Kidney (tissue), 13 donors: ENCODE measurements at regions not wholly inside any gene's neighbourhood (a gene's known extent, or its start where the extent isn't known, plus 50 kb on each side); places are given as distances from the start of the nearest gene placed in this dataset.

ENCODE experiments used
- DNase-seq, 5 donors: peaks; one replicate each; pipeline ENCODE4 v3.0.0-alpha.2; 2013 to 2020
- FAIRE-seq: peaks from 2 replicates; lab custom pipeline; 2012; peaks lifted over from hg19 to GRCh38; lab: Jason Lieb, UNC
- H3K27ac ChIP-seq, 2 donors: one replicate each; pipeline ENCODE4 v1.7.0; 2013; ENCODE audit warnings: low read depth in 2 of 2, low read length in 2 of 2, inconsistent platforms in 1 of 2
- H3K27me3 ChIP-seq: one replicate; pipeline ENCODE4 v1.7.1; 2013; ENCODE audit warnings: low read length, inconsistent platforms; ENCODE audit not compliant: control insufficient read depth, insufficient read depth
- H3K36me3 ChIP-seq, 3 donors: one replicate each; pipeline versions ENCODE4 v1.7.0 to v1.7.1; 2013; ENCODE audit warnings: low read length in 3 of 3, control low read depth in 1 of 3, inconsistent platforms in 1 of 3; ENCODE audit not compliant: insufficient read depth in 3 of 3, control insufficient read depth in 2 of 3
- H3K4me1 ChIP-seq, 3 donors: one replicate each; pipeline versions ENCODE4 v1.7.0 to v1.7.1; 2013; ENCODE audit warnings: low read length in 3 of 3, inconsistent platforms in 1 of 3, low read depth in 1 of 3; ENCODE audit not compliant: control insufficient read depth in 2 of 3, insufficient read depth in 2 of 3
- H3K4me3 ChIP-seq, 3 donors: one replicate each; pipeline versions ENCODE4 v1.7.0 to v1.8.1; 2013; ENCODE audit warnings: low read length in 3 of 3, control low read depth in 1 of 3, inconsistent platforms in 1 of 3
- H3K9ac ChIP-seq, 3 donors: one replicate each; pipeline versions ENCODE4 v1.7.0 to v1.7.1; 2013; ENCODE audit warnings: low read length in 3 of 3, control low read depth in 1 of 3, inconsistent platforms in 1 of 3
- H3K9me3 ChIP-seq, 3 donors: one replicate each; pipeline versions ENCODE4 v1.7.0 to v1.7.1; 2013; ENCODE audit warnings: low read length in 3 of 3, control low read depth in 1 of 3, inconsistent platforms in 1 of 3; ENCODE audit not compliant: control insufficient read depth in 2 of 3, insufficient read depth in 1 of 3
- CTCF ChIP-seq: IDR thresholded peaks from 3 replicates; pipeline ENCODE4 v1.5.1; 2012; ENCODE audit warnings: mild to moderate bottlenecking, moderate library complexity, borderline replicate concordance; ENCODE audit not compliant: insufficient read depth; ENCODE audit errors: extremely low read depth
- intact Hi-C: fragments of 100-400 bp; cut with DNase I; formaldehyde crosslinking; loops from one replicate; pipeline ENCODE4 v1.11.1; 2022
- donor health status: control.
- donor health status: control.
- donor health status: control.
- donor health status: control.
- donor health status: control.
- donor health status: DM: yes; HTN: yes; CAD: no.
- donor health status: Normal renal cell carcinoma (clear cell type).

- H3K4me1 ChIP-seq = peaks cover 0 to 6% (median 6%) of the 10 kb centered on the region in 3 donors
- H3K9me3 ChIP-seq = no peaks in the 10 kb centered on the region
- DNase-seq (no peak), FAIRE-seq (no peak)
- no peak overlapping the region for H3K4me3 ChIP-seq
- no peak overlapping the region for H3K27ac ChIP-seq
- no peaks in the 10 kb centered on the region for H3K27me3 ChIP-seq
- no peaks in the 10 kb centered on the region for H3K36me3 ChIP-seq
- TF ChIP-seq CTCF = no peak
- intact Hi-C loops = no loop called here
- no peak overlapping the region for H3K9ac ChIP-seq
These were observed 100.8 kb downstream of the SIK1 start for GRCh38 chr21:43325968-43326715.

DNA sequence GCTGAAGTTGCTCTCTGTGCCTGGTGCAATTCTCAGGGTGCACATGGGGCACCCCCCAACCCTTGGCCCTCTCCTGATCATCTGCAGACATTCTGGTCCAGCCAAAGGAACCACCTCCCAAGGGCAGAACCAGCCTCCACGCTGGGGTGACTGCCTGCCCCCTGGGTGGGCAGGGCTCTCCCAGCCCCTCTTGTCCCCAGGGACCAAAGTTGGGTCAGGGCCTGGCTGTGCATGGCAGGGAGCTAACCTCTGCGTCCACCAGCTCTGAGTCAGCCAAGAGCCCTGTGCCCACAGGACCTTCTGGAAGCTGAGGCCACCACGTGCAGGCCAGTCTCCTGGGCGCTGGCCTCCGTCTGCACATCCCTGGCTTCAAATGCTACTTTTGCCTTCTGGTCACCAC lies 101.9 kb downstream of the SIK1 start:
- intact Hi-C loops = no loop called here
- FAIRE-seq (no peak), DNase-seq (no peak)
- H3K9me3 ChIP-seq = no peaks in the 10 kb centered on the region
- H3K36me3 ChIP-seq = no peaks in the 10 kb centered on the region
- H3K9ac ChIP-seq = no peak overlapping the region
- H3K4me1 ChIP-seq = peaks cover 0 to 12% (median 6%) of the 10 kb centered on the region in 3 donors
- no peaks in the 10 kb centered on the region for H3K27me3 ChIP-seq
- H3K4me3 ChIP-seq = no peak overlapping the region
- H3K27ac ChIP-seq = no peak overlapping the region
- TF ChIP-seq CTCF = no peak

- no peak for TF ChIP-seq CTCF
- FAIRE-seq = no peak
- H3K27ac ChIP-seq = no peak overlapping the region
- no peaks in the 10 kb centered on the region for H3K36me3 ChIP-seq
- no peak overlapping the region for H3K9ac ChIP-seq
- DNase-seq = no peak
- peaks cover 0 to 12% (median 6%) of the 10 kb centered on the region in 3 donors for H3K4me1 ChIP-seq
- no peaks in the 10 kb centered on the region for H3K9me3 ChIP-seq
- no peaks in the 10 kb centered on the region for H3K27me3 ChIP-seq
- intact Hi-C loops = no loop called here
- H3K4me3 ChIP-seq = no peak overlapping the region
These were observed 102.3 kb downstream of the SIK1 start for GRCh38 chr21:43324596-43324995.
